ENCODE measurements at regions not wholly inside any gene's neighbourhood (a gene's known extent, or its start where the extent isn't known, plus 50 kb on each side); places are given as distances from the start of the nearest gene placed in this dataset.

DNA sequence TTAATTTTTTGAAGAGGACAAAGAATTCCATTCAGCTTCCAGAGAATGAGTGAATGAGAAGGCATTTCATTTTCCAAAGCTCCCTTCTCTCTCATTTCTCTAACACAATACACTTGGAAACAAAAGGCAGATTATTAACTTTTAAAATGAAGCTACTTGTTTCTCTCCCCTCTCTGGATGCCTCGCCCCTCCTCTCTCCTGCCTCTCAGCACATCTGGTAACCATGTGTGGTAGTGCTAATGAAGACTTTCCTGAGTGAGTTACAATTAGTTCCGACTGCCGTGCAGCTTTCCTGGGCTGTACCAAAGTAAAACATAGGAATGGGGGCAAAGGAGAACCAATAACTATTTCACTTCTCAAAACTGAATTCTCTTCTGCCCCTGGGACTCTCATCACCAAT lies 84.7 kb upstream of the SOX5 start:
- TF ChIP-seq RAD21 (IDR thresholded peaks at IDR 0.05; ENCODE audit: low read depth) = no peak
- no peak for TF ChIP-seq TAF1 (IDR thresholded peaks at IDR 0.05; ENCODE audit: low read depth)
- no peak for TF ChIP-seq CREB1 (IDR thresholded peaks at IDR 0.05; ENCODE audit: low read depth)
- TF ChIP-seq CEBPB (IDR thresholded peaks at IDR 0.05) = no peak
- TF ChIP-seq, protein P1, sequence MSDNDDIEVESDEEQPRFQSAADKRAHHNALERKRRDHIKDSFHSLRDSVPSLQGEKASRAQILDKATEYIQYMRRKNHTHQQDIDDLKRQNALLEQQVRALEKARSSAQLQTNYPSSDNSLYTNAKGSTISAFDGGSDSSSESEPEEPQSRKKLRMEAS (IDR thresholded peaks at IDR 0.05) = no peak
- TF ChIP-seq, protein P2, sequence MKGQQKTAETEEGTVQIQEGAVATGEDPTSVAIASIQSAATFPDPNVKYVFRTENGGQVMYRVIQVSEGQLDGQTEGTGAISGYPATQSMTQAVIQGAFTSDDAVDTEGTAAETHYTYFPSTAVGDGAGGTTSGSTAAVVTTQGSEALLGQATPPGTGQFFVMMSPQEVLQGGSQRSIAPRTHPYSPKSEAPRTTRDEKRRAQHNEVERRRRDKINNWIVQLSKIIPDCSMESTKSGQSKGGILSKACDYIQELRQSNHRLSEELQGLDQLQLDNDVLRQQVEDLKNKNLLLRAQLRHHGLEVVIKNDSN (IDR thresholded peaks at IDR 0.05) = no peak
- TF ChIP-seq, protein P3, sequence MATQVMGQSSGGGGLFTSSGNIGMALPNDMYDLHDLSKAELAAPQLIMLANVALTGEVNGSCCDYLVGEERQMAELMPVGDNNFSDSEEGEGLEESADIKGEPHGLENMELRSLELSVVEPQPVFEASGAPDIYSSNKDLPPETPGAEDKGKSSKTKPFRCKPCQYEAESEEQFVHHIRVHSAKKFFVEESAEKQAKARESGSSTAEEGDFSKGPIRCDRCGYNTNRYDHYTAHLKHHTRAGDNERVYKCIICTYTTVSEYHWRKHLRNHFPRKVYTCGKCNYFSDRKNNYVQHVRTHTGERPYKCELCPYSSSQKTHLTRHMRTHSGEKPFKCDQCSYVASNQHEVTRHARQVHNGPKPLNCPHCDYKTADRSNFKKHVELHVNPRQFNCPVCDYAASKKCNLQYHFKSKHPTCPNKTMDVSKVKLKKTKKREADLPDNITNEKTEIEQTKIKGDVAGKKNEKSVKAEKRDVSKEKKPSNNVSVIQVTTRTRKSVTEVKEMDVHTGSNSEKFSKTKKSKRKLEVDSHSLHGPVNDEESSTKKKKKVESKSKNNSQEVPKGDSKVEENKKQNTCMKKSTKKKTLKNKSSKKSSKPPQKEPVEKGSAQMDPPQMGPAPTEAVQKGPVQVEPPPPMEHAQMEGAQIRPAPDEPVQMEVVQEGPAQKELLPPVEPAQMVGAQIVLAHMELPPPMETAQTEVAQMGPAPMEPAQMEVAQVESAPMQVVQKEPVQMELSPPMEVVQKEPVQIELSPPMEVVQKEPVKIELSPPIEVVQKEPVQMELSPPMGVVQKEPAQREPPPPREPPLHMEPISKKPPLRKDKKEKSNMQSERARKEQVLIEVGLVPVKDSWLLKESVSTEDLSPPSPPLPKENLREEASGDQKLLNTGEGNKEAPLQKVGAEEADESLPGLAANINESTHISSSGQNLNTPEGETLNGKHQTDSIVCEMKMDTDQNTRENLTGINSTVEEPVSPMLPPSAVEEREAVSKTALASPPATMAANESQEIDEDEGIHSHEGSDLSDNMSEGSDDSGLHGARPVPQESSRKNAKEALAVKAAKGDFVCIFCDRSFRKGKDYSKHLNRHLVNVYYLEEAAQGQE (IDR thresholded peaks at IDR 0.05; ENCODE audit: low read depth) = no peak
- no peak for TF ChIP-seq TEAD4 (IDR thresholded peaks at IDR 0.05)
- no peak for TF ChIP-seq ZBTB7A (IDR thresholded peaks at IDR 0.05; ENCODE audit: low read depth)
- no peak for TF ChIP-seq FOXM1 (IDR thresholded peaks at IDR 0.05; ENCODE audit: borderline replicate concordance, low read depth)
- no peak for TF ChIP-seq EGR1 (IDR thresholded peaks at IDR 0.05)
- no peak for TF ChIP-seq YY1 (IDR thresholded peaks at IDR 0.05; ENCODE audit: low read depth)
- TF ChIP-seq TCF12 (IDR thresholded peaks at IDR 0.05; ENCODE audit: low read depth) = no peak
- no peak for TF ChIP-seq NFIC (IDR thresholded peaks at IDR 0.05)
- TF ChIP-seq EP300 (IDR thresholded peaks at IDR 0.05; ENCODE audit: borderline replicate concordance) = no peak

DNA sequence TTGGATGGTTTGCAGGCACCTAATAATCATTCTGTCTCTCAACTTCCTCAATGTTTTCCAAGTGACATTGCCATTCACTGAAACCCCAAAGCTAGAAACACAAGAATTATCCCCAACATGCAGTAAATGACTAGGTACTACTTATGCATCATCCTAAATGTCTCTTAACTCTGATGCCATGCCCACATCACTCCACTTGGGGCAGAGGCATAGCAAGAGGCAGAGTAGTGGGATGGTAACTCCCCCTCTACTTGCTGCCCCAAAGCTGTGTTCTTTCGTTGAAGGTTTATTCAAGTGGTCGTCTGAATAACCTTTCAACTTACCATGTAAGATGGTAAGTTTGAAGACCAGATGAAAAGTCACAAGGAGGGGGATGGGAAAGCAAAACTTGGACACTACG lies 77.9 kb upstream of the SOX5 start:
- no peak for TF ChIP-seq ZBTB7A (IDR thresholded peaks at IDR 0.05; ENCODE audit: low read depth)
- no peak for TF ChIP-seq FOXM1 (IDR thresholded peaks at IDR 0.05; ENCODE audit: borderline replicate concordance, low read depth)
- TF ChIP-seq, protein P1 (IDR thresholded peaks at IDR 0.05) = no peak
- no peak for TF ChIP-seq TAF1 (IDR thresholded peaks at IDR 0.05; ENCODE audit: low read depth)
- no peak for TF ChIP-seq TEAD4 (IDR thresholded peaks at IDR 0.05)
- TF ChIP-seq EGR1 (IDR thresholded peaks at IDR 0.05) = no peak
- no peak for TF ChIP-seq EP300 (IDR thresholded peaks at IDR 0.05; ENCODE audit: borderline replicate concordance)
- TF ChIP-seq TCF12 (IDR thresholded peaks at IDR 0.05; ENCODE audit: low read depth) = no peak

DNA sequence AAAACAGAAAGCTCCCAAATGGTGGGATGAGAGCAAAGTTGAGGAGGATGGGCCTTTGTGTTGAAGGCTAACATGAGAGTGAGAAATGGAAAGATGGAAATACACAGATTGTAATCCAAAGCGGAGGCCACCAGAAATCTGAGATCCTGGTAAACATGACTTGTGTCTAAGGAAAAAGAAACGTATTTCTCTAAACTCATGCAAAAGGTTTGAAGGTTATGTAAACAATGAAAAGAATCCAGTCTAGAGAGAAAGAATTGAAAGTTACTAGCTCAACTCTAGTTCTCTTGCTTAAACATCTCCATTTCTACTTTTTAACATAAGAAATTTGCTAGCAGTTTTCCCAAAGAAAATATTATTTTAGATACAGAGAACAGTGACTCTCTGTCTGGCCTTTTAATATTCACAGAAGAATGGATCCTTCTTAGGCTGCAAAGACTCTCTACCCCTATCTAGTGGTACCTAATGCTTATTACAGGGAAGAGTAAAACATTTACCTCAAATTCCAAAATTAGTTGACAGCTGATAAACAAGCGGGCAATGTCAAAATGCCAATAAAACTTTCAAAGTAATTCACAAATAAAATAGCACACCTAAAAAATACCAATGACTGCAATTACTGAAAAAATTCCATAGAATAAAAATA lies 75.8 kb upstream of the SOX5 start:
- no peak for TF ChIP-seq TEAD4 (IDR thresholded peaks at IDR 0.05)
- peak; percentile 77 for TF ChIP-seq RAD21 (IDR thresholded peaks at IDR 0.05; ENCODE audit: low read depth)

DNA sequence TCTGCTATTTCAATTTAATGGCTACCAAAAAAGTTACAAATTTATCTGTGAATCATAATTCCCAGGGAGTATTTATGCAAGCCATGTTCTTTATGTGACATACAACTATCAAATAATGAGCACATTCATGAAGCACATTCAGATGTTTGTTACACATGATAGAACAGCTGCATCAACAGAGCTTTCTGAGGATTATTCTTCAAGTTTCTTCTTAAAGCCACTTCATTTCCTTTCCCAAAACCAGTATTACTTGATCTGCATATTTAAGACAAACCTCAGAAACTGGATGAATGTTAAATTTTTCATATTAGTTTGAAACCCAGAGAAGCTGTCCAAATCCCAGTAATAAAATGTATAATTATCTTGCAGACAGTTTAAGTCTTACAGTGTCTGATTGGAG lies 73.6 kb upstream of the SOX5 start:
- no peak for TF ChIP-seq CREB1 (IDR thresholded peaks at IDR 0.05; ENCODE audit: low read depth)
- no peak for TF ChIP-seq FOXM1 (IDR thresholded peaks at IDR 0.05; ENCODE audit: borderline replicate concordance, low read depth)

DNA sequence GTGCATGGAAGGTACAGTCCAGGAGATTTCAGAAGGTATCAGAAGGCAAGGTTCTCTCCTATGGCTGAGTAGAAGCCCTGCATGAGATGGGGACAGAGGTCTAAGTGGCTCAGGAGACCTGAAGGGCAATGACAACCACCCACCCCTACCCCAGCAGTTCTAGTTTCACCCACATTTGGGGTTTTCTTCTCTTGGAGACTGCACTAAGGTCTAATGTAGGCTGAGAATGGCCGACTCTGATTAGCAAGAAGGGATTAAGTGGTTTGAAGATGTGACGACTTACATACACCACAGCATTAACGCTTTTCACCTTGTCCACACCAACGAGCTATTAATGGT lies 71.7 kb upstream of the SOX5 start:
- TF ChIP-seq TCF12 (IDR thresholded peaks at IDR 0.05; ENCODE audit: low read depth) (no peak), YY1 (IDR thresholded peaks at IDR 0.05; ENCODE audit: low read depth) (no peak), CREB1 (IDR thresholded peaks at IDR 0.05; ENCODE audit: low read depth) (no peak), FOXM1 (IDR thresholded peaks at IDR 0.05; ENCODE audit: borderline replicate concordance, low read depth) (no peak), NFIC (IDR thresholded peaks at IDR 0.05) (no peak), EP300 (IDR thresholded peaks at IDR 0.05; ENCODE audit: borderline replicate concordance) (no peak), TAF1 (IDR thresholded peaks at IDR 0.05; ENCODE audit: low read depth) (no peak), EGR1 (IDR thresholded peaks at IDR 0.05) (no peak), TEAD4 (IDR thresholded peaks at IDR 0.05) (no peak), ZBTB7A (IDR thresholded peaks at IDR 0.05; ENCODE audit: low read depth) (no peak)
- TF ChIP-seq, protein P2 (IDR thresholded peaks at IDR 0.05) = no peak
- TF ChIP-seq, protein P1 (IDR thresholded peaks at IDR 0.05) = no peak
- TF ChIP-seq, protein P3 (IDR thresholded peaks at IDR 0.05; ENCODE audit: low read depth) = no peak

DNA sequence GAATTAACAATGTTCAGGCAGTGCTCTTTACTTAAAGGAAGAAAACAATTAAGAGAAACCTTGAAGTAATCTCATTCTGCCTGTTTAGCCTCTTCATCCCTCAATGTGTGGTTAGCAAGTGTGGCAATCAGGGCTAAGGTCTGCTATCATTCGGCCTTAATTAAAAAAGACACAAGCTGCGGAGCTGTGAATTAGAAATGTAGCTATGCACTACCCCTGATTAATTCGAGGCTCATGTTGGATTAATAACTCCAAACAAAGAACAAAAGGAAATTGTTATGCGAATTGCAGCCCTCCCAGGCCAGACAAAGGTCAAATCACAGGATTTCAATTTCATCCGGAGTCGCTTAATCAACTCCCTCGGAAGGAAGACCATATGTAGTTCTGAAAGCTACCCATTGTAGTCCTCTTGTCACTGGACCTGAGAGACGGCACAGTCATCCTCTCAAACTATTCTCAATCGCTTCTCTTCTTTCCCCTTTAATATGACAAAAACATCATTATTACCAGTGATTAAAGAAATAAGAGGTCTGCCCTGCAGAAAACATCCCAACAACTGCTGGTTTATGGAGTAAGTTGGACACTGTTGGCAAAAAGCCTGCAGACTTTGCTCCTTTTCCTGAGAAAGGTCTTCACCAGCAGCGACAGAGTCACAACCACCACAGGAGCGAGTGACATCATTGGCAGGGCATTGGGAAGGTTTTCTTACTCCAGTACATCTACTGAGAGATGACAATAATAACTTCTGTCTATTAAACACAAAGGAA lies 71.1 kb upstream of the SOX5 start:
- TF ChIP-seq CEBPB (IDR thresholded peaks at IDR 0.05) = no peak
- TF ChIP-seq, protein P2 (IDR thresholded peaks at IDR 0.05) = no peak
- TF ChIP-seq TAF1 (IDR thresholded peaks at IDR 0.05; ENCODE audit: low read depth) = no peak
- no peak for TF ChIP-seq YY1 (IDR thresholded peaks at IDR 0.05; ENCODE audit: low read depth)
- TF ChIP-seq CREB1 (IDR thresholded peaks at IDR 0.05; ENCODE audit: low read depth) = no peak
- TF ChIP-seq NFIC (IDR thresholded peaks at IDR 0.05) = no peak
- no peak for TF ChIP-seq TCF12 (IDR thresholded peaks at IDR 0.05; ENCODE audit: low read depth)
- TF ChIP-seq RAD21 (IDR thresholded peaks at IDR 0.05; ENCODE audit: low read depth) = no peak
- TF ChIP-seq, protein P3 (IDR thresholded peaks at IDR 0.05; ENCODE audit: low read depth) = no peak
- TF ChIP-seq FOXM1 (IDR thresholded peaks at IDR 0.05; ENCODE audit: borderline replicate concordance, low read depth) = no peak
- TF ChIP-seq EGR1 (IDR thresholded peaks at IDR 0.05) = no peak
- no peak for TF ChIP-seq TEAD4 (IDR thresholded peaks at IDR 0.05)
- no peak for TF ChIP-seq ZBTB7A (IDR thresholded peaks at IDR 0.05; ENCODE audit: low read depth)
- no peak for TF ChIP-seq EP300 (IDR thresholded peaks at IDR 0.05; ENCODE audit: borderline replicate concordance)
- TF ChIP-seq, protein P1 (IDR thresholded peaks at IDR 0.05) = no peak

Data from Ishikawa (cell line).